Coronary artery (tissue), 2 donors: ENCODE measurements at regions not wholly inside any gene's neighbourhood (a gene's known extent, or its start where the extent isn't known, plus 50 kb on each side); places are given as distances from the start of the nearest gene placed in this dataset.

Experiments
- DNase-seq: peaks from one replicate; pipeline ENCODE4 v3.0.0-alpha.2; 2017; ENCODE audit warnings: low spot score
- H3K27ac ChIP-seq, 2 donors: fragments of 200-600 bp; sonication (generic); one replicate each; pipeline ENCODE4 v1.5.1; 2016 to 2019
- H3K4me3 ChIP-seq: fragments of 200-600 bp; sonication (generic); 2 replicates; pipeline ENCODE4 v1.5.1; 2016; ENCODE audit warnings: mild to moderate bottlenecking, moderate library complexity
- TF ChIP-seq, protein P1 (sequence below): fragments of 200-600 bp; sonication (generic); IDR thresholded peaks from one replicate; pipeline ENCODE4 v1.5.1; 2019; ENCODE audit warnings: antibody characterized with exemption

GRCh38 chr5:24849210-24849609, 204.4 kb upstream of the CDH10 start:
- TF ChIP-seq, protein P1, sequence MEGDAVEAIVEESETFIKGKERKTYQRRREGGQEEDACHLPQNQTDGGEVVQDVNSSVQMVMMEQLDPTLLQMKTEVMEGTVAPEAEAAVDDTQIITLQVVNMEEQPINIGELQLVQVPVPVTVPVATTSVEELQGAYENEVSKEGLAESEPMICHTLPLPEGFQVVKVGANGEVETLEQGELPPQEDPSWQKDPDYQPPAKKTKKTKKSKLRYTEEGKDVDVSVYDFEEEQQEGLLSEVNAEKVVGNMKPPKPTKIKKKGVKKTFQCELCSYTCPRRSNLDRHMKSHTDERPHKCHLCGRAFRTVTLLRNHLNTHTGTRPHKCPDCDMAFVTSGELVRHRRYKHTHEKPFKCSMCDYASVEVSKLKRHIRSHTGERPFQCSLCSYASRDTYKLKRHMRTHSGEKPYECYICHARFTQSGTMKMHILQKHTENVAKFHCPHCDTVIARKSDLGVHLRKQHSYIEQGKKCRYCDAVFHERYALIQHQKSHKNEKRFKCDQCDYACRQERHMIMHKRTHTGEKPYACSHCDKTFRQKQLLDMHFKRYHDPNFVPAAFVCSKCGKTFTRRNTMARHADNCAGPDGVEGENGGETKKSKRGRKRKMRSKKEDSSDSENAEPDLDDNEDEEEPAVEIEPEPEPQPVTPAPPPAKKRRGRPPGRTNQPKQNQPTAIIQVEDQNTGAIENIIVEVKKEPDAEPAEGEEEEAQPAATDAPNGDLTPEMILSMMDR: no peak
- DNase-seq: no peak

DNA sequence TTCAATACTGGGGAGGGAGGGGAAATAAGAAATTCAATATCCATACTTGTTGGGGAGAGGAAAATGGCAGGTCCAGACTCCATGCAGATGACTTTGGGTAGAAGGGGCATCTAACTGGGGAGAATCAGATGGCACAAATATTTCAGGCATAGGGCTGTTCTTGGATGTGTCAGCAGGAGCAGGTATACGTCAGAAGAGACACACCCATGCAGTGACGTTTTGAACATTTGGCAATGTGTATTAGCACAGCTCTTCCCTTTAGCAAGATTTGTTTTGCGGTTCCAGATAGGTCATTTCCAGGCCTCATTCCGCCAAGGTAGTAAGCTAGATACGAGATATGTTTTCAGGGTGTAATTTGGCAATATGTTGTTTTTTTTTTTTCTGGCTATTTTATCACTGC, 187.2 kb upstream of the CDH10 start:
- Histone ChIP-seq H3K27ac (no peak overlapping the region), H3K4me3 (no peak overlapping the region)
- no peak for DNase-seq
- TF ChIP-seq, protein P1: no peak

More at GRCh38 chr5:24849210-24849609, 204.4 kb upstream of the CDH10 start:
- no peak overlapping the region for H3K4me3 ChIP-seq
- H3K27ac ChIP-seq: no peak overlapping the region

GRCh38 chr5:24823625-24824024, 178.8 kb upstream of the CDH10 start:
- no peak for DNase-seq
- TF ChIP-seq, protein P1: no peak
- Histone ChIP-seq H3K27ac (no peak overlapping the region), H3K4me3 (no peak overlapping the region)

DNA sequence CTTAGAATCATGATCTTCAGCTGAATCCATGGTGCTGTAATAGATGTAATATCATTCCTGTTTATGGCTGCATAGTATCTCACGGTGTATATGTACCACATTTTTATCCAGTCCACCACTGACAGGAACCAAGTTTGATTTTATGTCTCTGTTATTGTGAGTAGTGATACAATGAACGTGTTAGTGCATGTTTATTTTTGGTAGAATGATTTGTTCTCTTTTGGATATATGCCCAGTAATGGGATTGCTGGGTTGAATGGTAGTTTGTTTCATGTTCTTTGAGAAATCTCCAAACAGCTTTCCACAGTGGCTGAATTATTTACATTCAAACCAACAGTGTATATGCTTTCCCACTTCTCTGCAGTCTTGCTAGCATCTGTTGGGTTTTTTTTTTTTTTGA, 175.1 kb upstream of the CDH10 start:
- Histone ChIP-seq H3K27ac (no peak overlapping the region), H3K4me3 (no peak overlapping the region)
- TF ChIP-seq, protein P1: no peak
- DNase-seq: no peak

DNA sequence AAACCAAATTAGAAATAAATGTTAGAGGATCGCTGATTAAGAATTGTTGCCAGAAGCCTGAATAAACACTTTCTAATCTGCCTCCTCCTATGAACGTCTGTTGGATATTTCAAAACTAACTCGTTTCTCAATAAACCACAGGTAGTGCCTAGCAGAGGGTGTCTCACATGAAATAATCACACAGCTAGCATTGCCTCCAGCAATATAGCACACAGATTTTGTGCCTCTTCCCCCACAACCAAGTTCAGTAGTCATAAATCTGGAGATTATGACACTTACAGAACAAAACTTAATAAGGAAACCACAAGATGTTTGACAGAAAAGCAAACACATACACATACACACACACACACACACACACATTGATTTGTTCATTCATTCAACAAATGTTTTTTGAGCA, 173.2 kb upstream of the CDH10 start:
- no peak overlapping the region for H3K4me3 ChIP-seq
- TF ChIP-seq, protein P1: no peak
- no peak for DNase-seq
- no peak overlapping the region for H3K27ac ChIP-seq

DNA sequence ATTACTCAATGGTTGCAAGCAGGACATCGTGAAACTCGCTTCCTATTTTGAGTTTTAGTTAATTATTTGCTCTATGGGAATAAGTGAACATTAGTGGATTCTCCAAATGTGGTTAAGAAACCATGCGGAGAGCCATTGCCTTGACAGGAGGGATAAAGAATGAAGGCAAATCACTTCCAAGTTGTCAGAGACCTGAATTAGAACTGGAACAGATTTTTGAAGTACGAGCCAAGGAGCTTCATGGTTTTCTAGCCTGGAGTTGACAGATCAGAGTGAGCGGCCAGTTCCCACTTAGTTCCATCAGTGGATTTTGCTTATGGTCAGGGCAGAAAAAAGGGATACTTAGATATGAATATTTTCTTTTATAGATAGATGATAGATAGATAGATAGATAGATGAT, 171.4 kb upstream of the CDH10 start:
- H3K27ac ChIP-seq: no peak overlapping the region
- no peak for DNase-seq
- no peak overlapping the region for H3K4me3 ChIP-seq
- TF ChIP-seq, protein P1: no peak

- H3K27ac ChIP-seq: no peak overlapping the region
- H3K4me3 ChIP-seq: no peak overlapping the region
- no peak for DNase-seq
- TF ChIP-seq, protein P1: no peak
Observed at GRCh38 chr5:24805230-24805629, 160.5 kb upstream of the CDH10 start.
